HCT116 (cell line): ENCODE measurements at regions not wholly inside any gene's neighbourhood (a gene's known extent, or its start where the extent isn't known, plus 50 kb on each side); places are given as distances from the start of the nearest gene placed in this dataset.

Experiments used
- EGR1 ChIP-seq: IDR thresholded peaks from 2 replicates; pipeline ENCODE4 v1.6.1; 2012; ENCODE audit warnings: low read depth
- POLR2A ChIP-seq: IDR thresholded peaks from 2 replicates; pipeline ENCODE4 v1.7.0; 2011; ENCODE audit warnings: borderline replicate concordance; ENCODE audit not compliant: insufficient read depth, insufficient read length; ENCODE audit errors: extremely low read depth
- POLR2AphosphoS5 ChIP-seq: IDR thresholded peaks from 2 replicates; pipeline ENCODE4 v1.6.1; 2011; ENCODE audit warnings: mild to moderate bottlenecking, low read depth, low read length, moderate library complexity
- TF ChIP-seq, protein P1 (sequence below), 3 experiments: fragments of 200-600 bp in 1 of 3; sonication (generic) in 1 of 3; IDR thresholded peaks in 2 of 3; conservative IDR thresholded peaks in 1 of 3; 2 replicates each; pipeline ENCODE4 v1.5.1; 2012 to 2017; ENCODE audit warnings: low read depth in 2 of 3, low read length in 2 of 3, antibody characterized with exemption in 1 of 3, borderline replicate concordance in 1 of 3, control low read depth in 1 of 3, mild to moderate bottlenecking in 1 of 3, mixed read lengths in 1 of 3, mixed run types in 1 of 3, moderate library complexity in 1 of 3; ENCODE audit not compliant: insufficient read depth in 1 of 3

DNA sequence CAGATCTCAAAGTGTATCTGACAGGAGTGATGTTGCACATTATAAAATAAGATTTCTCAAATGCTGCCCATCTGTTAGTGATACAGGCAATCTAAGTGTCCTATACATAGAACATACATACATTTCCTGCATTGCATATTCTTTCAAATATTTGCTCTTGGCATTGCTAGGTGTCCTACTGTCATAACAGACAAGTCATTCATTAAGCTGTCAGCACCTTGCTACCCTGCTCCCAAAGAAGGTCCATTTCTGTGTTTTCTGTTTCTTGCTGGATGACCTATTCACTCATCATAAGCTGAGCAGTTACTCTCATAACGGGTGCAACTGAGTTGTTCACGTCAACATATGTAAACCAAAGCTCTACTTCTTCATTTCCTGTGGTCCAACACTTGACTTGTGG is 719.0 kb downstream of the KCNJ2 start:
- TF ChIP-seq, protein P1, sequence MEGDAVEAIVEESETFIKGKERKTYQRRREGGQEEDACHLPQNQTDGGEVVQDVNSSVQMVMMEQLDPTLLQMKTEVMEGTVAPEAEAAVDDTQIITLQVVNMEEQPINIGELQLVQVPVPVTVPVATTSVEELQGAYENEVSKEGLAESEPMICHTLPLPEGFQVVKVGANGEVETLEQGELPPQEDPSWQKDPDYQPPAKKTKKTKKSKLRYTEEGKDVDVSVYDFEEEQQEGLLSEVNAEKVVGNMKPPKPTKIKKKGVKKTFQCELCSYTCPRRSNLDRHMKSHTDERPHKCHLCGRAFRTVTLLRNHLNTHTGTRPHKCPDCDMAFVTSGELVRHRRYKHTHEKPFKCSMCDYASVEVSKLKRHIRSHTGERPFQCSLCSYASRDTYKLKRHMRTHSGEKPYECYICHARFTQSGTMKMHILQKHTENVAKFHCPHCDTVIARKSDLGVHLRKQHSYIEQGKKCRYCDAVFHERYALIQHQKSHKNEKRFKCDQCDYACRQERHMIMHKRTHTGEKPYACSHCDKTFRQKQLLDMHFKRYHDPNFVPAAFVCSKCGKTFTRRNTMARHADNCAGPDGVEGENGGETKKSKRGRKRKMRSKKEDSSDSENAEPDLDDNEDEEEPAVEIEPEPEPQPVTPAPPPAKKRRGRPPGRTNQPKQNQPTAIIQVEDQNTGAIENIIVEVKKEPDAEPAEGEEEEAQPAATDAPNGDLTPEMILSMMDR (IDR thresholded peaks at IDR 0.05 in 2 of 3, conservative IDR thresholded peaks at IDR 0.05 in 1 of 3; ENCODE audit: borderline replicate concordance in 1 of 3, insufficient read depth in 1 of 3, low read depth in 2 of 3, low read length in 2 of 3) = no peak
- TF ChIP-seq POLR2A (no peak), EGR1 (no peak), POLR2AphosphoS5 (no peak)
